ENCODE measurements at regions not wholly inside any gene's neighbourhood (a gene's known extent, or its start where the extent isn't known, plus 50 kb on each side); places are given as distances from the start of the nearest gene placed in this dataset.

DNA sequence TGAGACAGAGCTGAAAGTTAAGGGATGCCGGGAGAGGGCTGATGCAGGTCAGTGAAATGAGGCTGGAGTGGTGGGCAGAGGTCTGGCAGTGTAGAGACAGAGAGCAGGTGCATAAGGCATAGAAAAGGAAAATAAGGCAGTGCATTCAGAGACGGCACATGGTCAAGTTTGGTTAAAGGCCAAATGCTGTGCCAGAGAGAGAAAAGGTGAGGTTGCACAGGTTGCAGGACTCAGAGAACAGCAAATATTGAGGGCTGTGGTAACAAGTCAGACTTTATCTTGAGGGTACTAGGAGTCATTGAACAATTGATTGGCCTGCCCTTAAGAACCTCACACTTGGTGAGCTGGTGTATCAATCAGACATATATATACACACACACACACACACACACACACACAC, 102.9 kb upstream of the TSHZ2 start:
- Histone ChIP-seq H3K4me1 (no peaks in the 10 kb centered on the region), H3K9me3 (no peaks in the 10 kb centered on the region), H3K4me3 (no peak overlapping the region), H3K27ac (no peak overlapping the region), H3K36me3 (no peaks in the 10 kb centered on the region), H3K27me3 (peaks cover under 1% of the 10 kb centered on the region)
- WGBS, 2 donors (ENCODE audit: low coverage in 1 of 2) = 96 to 100% methylated on average over 2 of the region's 2 CpGs
- TF ChIP-seq POLR2AphosphoS5 (IDR thresholded peaks at IDR 0.05) = no peak
- no peak for ATAC-seq

DNA sequence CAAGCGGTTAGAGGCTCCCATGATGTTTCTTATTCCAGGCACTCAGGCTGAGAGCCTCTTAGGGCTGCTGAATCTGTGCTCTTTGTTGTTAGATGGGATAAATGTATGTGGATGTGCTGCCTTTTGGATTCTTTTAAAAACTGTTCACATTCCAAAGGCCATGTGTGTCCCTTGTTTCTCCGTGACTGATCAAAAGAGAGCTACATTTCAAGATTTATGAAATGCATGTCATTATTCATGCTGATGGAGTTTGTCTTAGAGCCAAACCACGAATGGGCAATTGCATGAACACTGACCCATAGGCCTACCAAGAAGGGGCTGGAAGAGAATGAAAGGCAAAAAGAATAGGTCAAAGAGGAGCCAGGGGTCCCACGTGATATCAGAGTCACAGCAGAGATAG, 104.9 kb upstream of the TSHZ2 start:
- ATAC-seq = no peak
- WGBS, 2 donors (ENCODE audit: low coverage in 1 of 2) = 61 to 65% methylated on average over 4 of the region's 4 CpGs

DNA sequence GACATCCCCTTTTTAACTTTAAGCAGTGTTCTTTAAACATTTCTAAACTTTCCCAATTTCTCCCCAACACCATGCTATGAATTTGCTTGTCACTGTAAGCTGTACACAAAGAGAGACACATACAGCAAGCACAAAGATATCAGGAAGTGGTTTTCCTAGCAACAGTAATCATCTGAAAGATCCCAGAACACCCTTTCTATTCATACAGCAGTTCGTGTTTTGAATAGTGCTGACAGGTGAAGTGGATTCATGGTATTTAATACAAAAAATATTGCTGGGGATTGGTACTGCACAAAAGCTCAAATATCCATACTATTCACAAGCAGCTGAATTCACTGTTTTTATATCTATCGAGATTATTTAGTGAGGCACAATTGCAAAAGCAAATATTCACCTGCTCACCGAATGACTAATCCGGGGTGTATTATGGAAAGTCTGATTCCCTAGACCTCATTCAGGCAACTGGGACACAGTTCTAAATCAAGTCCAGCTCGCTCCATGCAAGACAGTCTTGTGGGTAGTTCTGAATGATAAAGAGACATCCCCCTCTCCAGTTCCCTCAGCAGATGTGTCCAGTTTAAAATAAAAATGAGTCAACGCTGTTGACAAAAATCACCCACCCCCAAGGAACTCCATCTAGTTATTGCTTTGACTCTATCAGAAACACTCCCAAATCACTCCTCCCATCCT, 107.1 kb upstream of the TSHZ2 start:
- Histone ChIP-seq H3K4me3 (no peak overlapping the region), H3K9me3 (no peaks in the 10 kb centered on the region), H3K4me1 (no peaks in the 10 kb centered on the region), H3K27me3 (peaks cover 4% of the 10 kb centered on the region), H3K36me3 (no peaks in the 10 kb centered on the region), H3K27ac (no peak overlapping the region)
- 51 to 77% methylated on average over 4 to 6 of the region's 6 CpGs for WGBS, 2 donors (ENCODE audit: low coverage in 1 of 2)
- ATAC-seq = no peak
- no peak for TF ChIP-seq POLR2A (IDR thresholded peaks at IDR 0.05)
- TF ChIP-seq, protein P1, sequence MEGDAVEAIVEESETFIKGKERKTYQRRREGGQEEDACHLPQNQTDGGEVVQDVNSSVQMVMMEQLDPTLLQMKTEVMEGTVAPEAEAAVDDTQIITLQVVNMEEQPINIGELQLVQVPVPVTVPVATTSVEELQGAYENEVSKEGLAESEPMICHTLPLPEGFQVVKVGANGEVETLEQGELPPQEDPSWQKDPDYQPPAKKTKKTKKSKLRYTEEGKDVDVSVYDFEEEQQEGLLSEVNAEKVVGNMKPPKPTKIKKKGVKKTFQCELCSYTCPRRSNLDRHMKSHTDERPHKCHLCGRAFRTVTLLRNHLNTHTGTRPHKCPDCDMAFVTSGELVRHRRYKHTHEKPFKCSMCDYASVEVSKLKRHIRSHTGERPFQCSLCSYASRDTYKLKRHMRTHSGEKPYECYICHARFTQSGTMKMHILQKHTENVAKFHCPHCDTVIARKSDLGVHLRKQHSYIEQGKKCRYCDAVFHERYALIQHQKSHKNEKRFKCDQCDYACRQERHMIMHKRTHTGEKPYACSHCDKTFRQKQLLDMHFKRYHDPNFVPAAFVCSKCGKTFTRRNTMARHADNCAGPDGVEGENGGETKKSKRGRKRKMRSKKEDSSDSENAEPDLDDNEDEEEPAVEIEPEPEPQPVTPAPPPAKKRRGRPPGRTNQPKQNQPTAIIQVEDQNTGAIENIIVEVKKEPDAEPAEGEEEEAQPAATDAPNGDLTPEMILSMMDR (IDR thresholded peaks at IDR 0.05) = no peak
- TF ChIP-seq POLR2AphosphoS5 (IDR thresholded peaks at IDR 0.05) = no peak
- TF ChIP-seq EP300 (IDR thresholded peaks at IDR 0.05) = no peak

More for the DNA sequence above, 104.9 kb upstream of the TSHZ2 start:
- Histone ChIP-seq H3K27ac (no peak overlapping the region), H3K36me3 (no peaks in the 10 kb centered on the region), H3K4me3 (no peak overlapping the region), H3K4me1 (no peaks in the 10 kb centered on the region), H3K9me3 (no peaks in the 10 kb centered on the region), H3K27me3 (peaks cover 4% of the 10 kb centered on the region)
- TF ChIP-seq, protein P1 (IDR thresholded peaks at IDR 0.05) = no peak
- TF ChIP-seq POLR2AphosphoS5 (IDR thresholded peaks at IDR 0.05) (no peak), EP300 (IDR thresholded peaks at IDR 0.05) (no peak), POLR2A (IDR thresholded peaks at IDR 0.05) (no peak)

DNA sequence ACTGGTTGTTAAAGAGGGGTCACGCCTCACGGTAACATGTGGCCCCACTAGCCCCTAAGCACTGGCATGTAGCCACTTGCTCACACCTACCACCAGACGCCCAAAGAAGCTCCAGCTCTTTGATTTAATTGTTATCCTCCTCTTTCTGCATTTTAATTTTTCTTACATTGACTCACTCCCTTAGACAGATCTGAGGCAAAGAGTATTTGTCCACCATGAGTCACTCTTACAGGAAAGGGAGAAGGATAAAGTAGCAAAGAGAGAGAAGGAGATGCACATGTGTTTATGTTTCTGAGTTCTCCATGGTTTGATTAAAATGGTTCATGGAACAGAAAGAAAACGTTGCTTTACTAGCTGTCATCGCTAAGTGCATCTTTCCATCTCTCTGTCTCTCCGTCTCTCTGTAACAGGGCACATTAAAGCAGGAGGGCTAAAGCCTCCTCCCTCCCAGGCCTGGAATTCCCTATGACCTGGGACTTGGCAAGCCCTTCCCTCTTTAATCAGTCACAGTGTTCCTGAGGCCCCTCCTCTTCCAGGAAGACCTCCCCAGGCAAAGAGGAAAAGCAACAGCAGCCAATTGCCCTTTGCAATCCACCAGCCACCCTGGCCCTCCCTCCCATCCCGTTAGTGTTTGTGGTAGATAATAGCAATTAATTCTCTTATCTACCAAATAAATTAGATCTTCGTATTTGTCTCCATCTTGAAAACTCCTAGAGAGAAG, 112.8 kb upstream of the TSHZ2 start:
- Histone ChIP-seq H3K9me3 (no peaks in the 10 kb centered on the region), H3K36me3 (no peaks in the 10 kb centered on the region), H3K4me1 (no peaks in the 10 kb centered on the region), H3K27me3 (peaks cover 4% of the 10 kb centered on the region), H3K27ac (no peak overlapping the region), H3K4me3 (no peak overlapping the region)
- WGBS, 2 donors (ENCODE audit: low coverage in 1 of 2) = 52 to 66% methylated on average over 3 to 8 of the region's 8 CpGs
- TF ChIP-seq EP300 (IDR thresholded peaks at IDR 0.05) (no peak), POLR2A (IDR thresholded peaks at IDR 0.05) (no peak), POLR2AphosphoS5 (IDR thresholded peaks at IDR 0.05) (no peak)
- TF ChIP-seq, protein P1 (IDR thresholded peaks at IDR 0.05) = no peak
- ATAC-seq = peak; percentile 46

DNA sequence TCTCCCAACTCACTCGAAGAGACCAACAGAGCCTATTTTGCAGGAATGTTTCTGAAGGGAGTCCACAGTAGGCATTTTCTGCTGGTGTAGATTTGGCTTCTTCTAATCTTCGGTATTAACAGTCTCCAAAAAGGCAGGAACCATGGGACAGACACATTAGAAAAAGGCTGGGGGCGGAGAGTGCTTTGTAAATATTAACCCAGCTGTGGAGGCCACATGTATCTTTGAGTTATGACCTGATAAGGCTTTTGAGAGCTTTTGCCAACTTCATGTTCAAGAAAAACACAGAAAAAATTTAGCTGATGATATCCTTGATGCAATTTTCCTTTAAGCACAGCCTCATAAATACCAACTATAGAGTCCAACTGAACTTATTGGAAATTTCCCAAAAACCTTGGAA, 119.4 kb upstream of the TSHZ2 start:
- H3K4me1 ChIP-seq = no peaks in the 10 kb centered on the region
- no peaks in the 10 kb centered on the region for H3K27me3 ChIP-seq
- H3K36me3 ChIP-seq = no peaks in the 10 kb centered on the region
- 43 to 88% methylated on average over 3 of the region's 3 CpGs for WGBS, 2 donors (ENCODE audit: low coverage in 1 of 2)
- TF ChIP-seq EP300 (IDR thresholded peaks at IDR 0.05) (no peak), POLR2AphosphoS5 (IDR thresholded peaks at IDR 0.05) (no peak), POLR2A (IDR thresholded peaks at IDR 0.05) (no peak)
- TF ChIP-seq, protein P1 (IDR thresholded peaks at IDR 0.05) = no peak
- ATAC-seq = no peak
- H3K27ac ChIP-seq = no peak overlapping the region
- H3K9me3 ChIP-seq = no peaks in the 10 kb centered on the region
- H3K4me3 ChIP-seq = no peak overlapping the region

Measured in gastroesophageal sphincter (tissue), 4 donors.